H9 (cell line): ENCODE measurements at regions not wholly inside any gene's neighbourhood (a gene's known extent, or its start where the extent isn't known, plus 50 kb on each side); places are given as distances from the start of the nearest gene placed in this dataset.

ENCODE experiments used
- DNase-seq: peaks from one replicate; pipeline ENCODE4 v3.0.0-alpha.2; 2017
- H2AFZ ChIP-seq: one replicate; pipeline ENCODE4 v1.6.1; 2013; ENCODE audit warnings: mild to moderate bottlenecking, low read length, control low read depth, moderate library complexity
- H2AK5ac ChIP-seq: 2 replicates; pipeline ENCODE4 v1.6.1; 2013; ENCODE audit warnings: low read length, control low read depth, mixed read lengths; ENCODE audit not compliant: insufficient read length
- H2BK120ac ChIP-seq: one replicate; pipeline ENCODE4 v1.6.1; 2013; ENCODE audit warnings: low read depth, mild to moderate bottlenecking, low read length, control low read depth, inconsistent platforms; ENCODE audit not compliant: poor library complexity, severe bottlenecking
- H2BK12ac ChIP-seq: 2 replicates; pipeline ENCODE4 v1.6.1; 2013; ENCODE audit warnings: low read length, control low read depth, mixed read lengths, low read depth; ENCODE audit not compliant: insufficient read length
- H2BK15ac ChIP-seq: 2 replicates; pipeline ENCODE4 v1.6.1; 2013; ENCODE audit warnings: low read depth, low read length, control low read depth
- H2BK20ac ChIP-seq: one replicate; pipeline ENCODE4 v1.6.1; 2013; ENCODE audit warnings: low read depth, mild to moderate bottlenecking, low read length, control low read depth, inconsistent platforms; ENCODE audit not compliant: poor library complexity, severe bottlenecking
- H2BK5ac ChIP-seq: 2 replicates; pipeline ENCODE4 v1.6.1; 2013; ENCODE audit warnings: low read length, control low read depth, mixed read lengths; ENCODE audit not compliant: insufficient read length
- H3K14ac ChIP-seq: 2 replicates; pipeline ENCODE4 v1.6.1; 2013; ENCODE audit warnings: low read length, control low read depth; ENCODE audit not compliant: insufficient read depth
- H3K18ac ChIP-seq: 2 replicates; pipeline ENCODE4 v1.6.1; 2013; ENCODE audit warnings: low read depth, mild to moderate bottlenecking, mixed read lengths, low read length, control low read depth; ENCODE audit not compliant: insufficient read length
- H3K23ac ChIP-seq: 2 replicates; pipeline ENCODE4 v1.6.1; 2013; ENCODE audit warnings: low read length, control low read depth, mixed read lengths, low read depth; ENCODE audit not compliant: insufficient read length
- H3K23me2 ChIP-seq: 2 replicates; pipeline ENCODE4 v1.6.1; 2013; ENCODE audit warnings: low read depth, mild to moderate bottlenecking, mixed read lengths, low read length, control low read depth; ENCODE audit not compliant: insufficient read length, poor library complexity, severe bottlenecking
- H3K27ac ChIP-seq: 2 replicates; pipeline ENCODE4 v1.5.1; 2013; ENCODE audit warnings: low read length, control low read depth, mixed read lengths, low read depth; ENCODE audit not compliant: insufficient read length
- H3K27me3 ChIP-seq: 2 replicates; pipeline ENCODE4 v1.6.1; 2013; ENCODE audit warnings: low read length, control low read depth, inconsistent platforms; ENCODE audit not compliant: insufficient read depth
- H3K4ac ChIP-seq: 2 replicates; pipeline ENCODE4 v1.6.1; 2013; ENCODE audit warnings: low read depth, mild to moderate bottlenecking, control low read depth, inconsistent platforms, low read length, moderate library complexity
- H3K4me1 ChIP-seq: 2 replicates; pipeline ENCODE4 v1.6.1; 2013; ENCODE audit warnings: low read length, control low read depth, inconsistent platforms; ENCODE audit not compliant: insufficient read depth
- H3K4me2 ChIP-seq: 2 replicates; pipeline ENCODE4 v1.6.1; 2013; ENCODE audit warnings: low read length, control low read depth, mixed read lengths; ENCODE audit not compliant: insufficient read length, insufficient read depth
- H3K56ac ChIP-seq: 2 replicates; pipeline ENCODE4 v1.6.1; 2013; ENCODE audit warnings: low read depth, mild to moderate bottlenecking, mixed read lengths, low read length, control low read depth; ENCODE audit not compliant: insufficient read length
- H3K79me1 ChIP-seq: 2 replicates; pipeline ENCODE4 v1.6.1; 2013; ENCODE audit warnings: low read depth, mild to moderate bottlenecking, moderate library complexity, low read length, control low read depth, inconsistent platforms; ENCODE audit not compliant: insufficient read depth, poor library complexity, severe bottlenecking
- H3K79me2 ChIP-seq: 2 replicates; pipeline ENCODE4 v1.6.1; 2013; ENCODE audit warnings: low read length, control low read depth, inconsistent platforms; ENCODE audit not compliant: insufficient read depth
- H3K9ac ChIP-seq: 2 replicates; pipeline ENCODE4 v1.6.1; 2013; ENCODE audit warnings: low read length, control low read depth, mixed read lengths; ENCODE audit not compliant: insufficient read length; ENCODE audit errors: extremely low read depth
- H3K9me3 ChIP-seq: one replicate; pipeline ENCODE4 v1.6.1; 2013; ENCODE audit warnings: low read depth, low read length, inconsistent platforms; ENCODE audit not compliant: control insufficient read depth
- H3T11ph ChIP-seq: one replicate; pipeline ENCODE4 v1.6.1; 2013; ENCODE audit warnings: mild to moderate bottlenecking, low read length, control low read depth, inconsistent platforms
- H4K20me1 ChIP-seq: one replicate; pipeline ENCODE4 v1.6.1; 2013; ENCODE audit not compliant: control insufficient read depth, insufficient read length, insufficient read depth
- H4K5ac ChIP-seq: 2 replicates; pipeline ENCODE4 v1.6.1; 2013; ENCODE audit warnings: low read depth, mild to moderate bottlenecking, mixed read lengths, low read length, control low read depth; ENCODE audit not compliant: insufficient read length
- H4K8ac ChIP-seq: replicated peaks from 2 replicates; pipeline ENCODE4 v1.6.1; 2013; ENCODE audit warnings: low read length, control low read depth, mixed read lengths, low read depth; ENCODE audit not compliant: insufficient read length
- H4K91ac ChIP-seq: 2 replicates; pipeline ENCODE4 v1.6.1; 2013; ENCODE audit warnings: low read depth, mild to moderate bottlenecking, moderate library complexity, mixed read lengths, low read length, control low read depth; ENCODE audit not compliant: insufficient read length
- H3K27ac Mint-ChIP-seq, 3 experiments: 2 replicates in 2 of 3; 3 replicates in 1 of 3; pipeline ENCODE4 v1.8.0; 2020 to 2021; ENCODE audit warnings: mixed read lengths in 3 of 3, mild to moderate bottlenecking in 1 of 3, moderate library complexity in 1 of 3
- H3K27me3 Mint-ChIP-seq: 2 replicates; pipeline ENCODE4 v1.8.0; 2021; ENCODE audit warnings: low read depth, mild to moderate bottlenecking, moderate library complexity, mixed read lengths
- H3K36me3 Mint-ChIP-seq, 3 experiments: 2 replicates in 2 of 3; 3 replicates in 1 of 3; pipeline ENCODE4 v1.8.0; 2020 to 2021; ENCODE audit warnings: low read depth in 3 of 3, mixed read lengths in 3 of 3; ENCODE audit not compliant: insufficient read depth in 1 of 3
- H3K4me1 Mint-ChIP-seq, 2 experiments: 2 replicates each; pipeline ENCODE4 v1.8.0; 2020; ENCODE audit warnings: mixed read lengths in 2 of 2
- H3K4me3 Mint-ChIP-seq, 2 experiments: 2 replicates in 1 of 2; 3 replicates in 1 of 2; pipeline ENCODE4 v1.8.0; 2020 to 2021; ENCODE audit warnings: mild to moderate bottlenecking in 2 of 2, mixed read lengths in 2 of 2, moderate library complexity in 1 of 2
- H3K9me3 Mint-ChIP-seq, 2 experiments: 2 replicates in 1 of 2; 3 replicates in 1 of 2; pipeline ENCODE4 v1.8.0; 2020; ENCODE audit warnings: mild to moderate bottlenecking in 2 of 2, mixed read lengths in 2 of 2, moderate library complexity in 1 of 2
- WGBS: extraction: QIAGEN DNeasy Blood & Tissue Kit; methylation state at CpG from one replicate; pipeline ENCODE4 v1.1.7; 2013; ENCODE audit warnings: missing lambda C conversion rate, low lambda C conversion rate, mixed read lengths; ENCODE audit not compliant: insufficient read length; ENCODE audit errors: extremely low coverage; 5-methylcytosine and 5-hydroxymethylcytosine counted together
- TF ChIP-seq, protein P1 (sequence below): fragments of 200-600 bp; sonication (generic); conservative IDR thresholded peaks from 3 replicates; pipeline ENCODE4 v1.8.0; 2021; ENCODE audit warnings: antibody characterized with exemption, mild to moderate bottlenecking

DNA sequence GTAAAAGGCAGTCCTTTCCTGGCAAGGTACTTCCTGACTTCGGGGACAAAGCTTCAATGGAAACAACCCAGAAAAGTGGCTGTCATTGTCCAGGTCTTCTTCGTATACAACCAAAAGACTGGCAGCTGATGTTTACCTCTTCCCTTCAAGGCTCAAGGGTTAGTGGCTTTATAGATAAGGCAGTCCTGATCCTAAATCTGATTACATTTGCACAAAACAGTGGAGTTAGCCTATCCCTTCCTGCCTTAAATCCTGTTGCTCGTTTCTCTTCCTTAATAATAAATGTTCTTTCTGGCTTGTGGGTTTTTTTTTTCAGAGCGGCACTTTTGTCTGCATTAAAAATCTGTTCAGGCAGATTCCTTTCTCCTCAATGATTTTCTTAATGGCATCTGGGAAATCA lies 169.3 kb upstream of the KCTD3 start:
- H2AFZ ChIP-seq: no peak overlapping the region
- no peak overlapping the region for H2BK20ac ChIP-seq
- H3K9me3 ChIP-seq: no peaks in the 10 kb centered on the region
- H3K23me2 ChIP-seq: no peaks in the 10 kb centered on the region
- no peak overlapping the region for H3T11ph ChIP-seq
- Mint-ChIP-seq H3K9me3 (peaks cover 0 to 4% of the 10 kb centered on the region in 2 experiments; a peak in 3 of 5 replicates), H3K27me3 (peaks cover 3% of the 10 kb centered on the region; the same call in 1 of the 2 replicates), H3K4me1 (peaks cover 0 to 5% of the 10 kb centered on the region in 2 experiments; a peak in 1 of 4 replicates), H3K36me3 (peaks cover 0 to 5% (median 0%) of the 10 kb centered on the region in 3 experiments; a peak in 1 of 7 replicates), H3K4me3 (no peak overlapping the region), H3K27ac (no peak overlapping the region)
- H3K18ac ChIP-seq: no peak overlapping the region
- no CpG with 5 or more reads among the region's 4 CpGs for WGBS
- H2BK15ac ChIP-seq: no peak overlapping the region
- no peak overlapping the region for H3K4me2 ChIP-seq
- no peaks in the 10 kb centered on the region for H3K4me1 ChIP-seq
- H2AK5ac ChIP-seq: no peak overlapping the region
- no peak overlapping the region for H4K5ac ChIP-seq
- H3K79me2 ChIP-seq: no peaks in the 10 kb centered on the region
- H3K23ac ChIP-seq: no peak overlapping the region
- no peaks in the 10 kb centered on the region; the same call in 1 of the 2 replicates for H3K27me3 ChIP-seq
- H3K14ac ChIP-seq: no peak overlapping the region
- no peak overlapping the region for H4K8ac ChIP-seq
- H2BK120ac ChIP-seq: no peak overlapping the region
- DNase-seq: no peak
- no peak overlapping the region for H3K9ac ChIP-seq
- no peak overlapping the region for H4K91ac ChIP-seq
- H3K4ac ChIP-seq: no peak overlapping the region
- H2BK12ac ChIP-seq: no peak overlapping the region
- no peak overlapping the region for H3K27ac ChIP-seq
- no peak overlapping the region for H2BK5ac ChIP-seq
- TF ChIP-seq, protein P1, sequence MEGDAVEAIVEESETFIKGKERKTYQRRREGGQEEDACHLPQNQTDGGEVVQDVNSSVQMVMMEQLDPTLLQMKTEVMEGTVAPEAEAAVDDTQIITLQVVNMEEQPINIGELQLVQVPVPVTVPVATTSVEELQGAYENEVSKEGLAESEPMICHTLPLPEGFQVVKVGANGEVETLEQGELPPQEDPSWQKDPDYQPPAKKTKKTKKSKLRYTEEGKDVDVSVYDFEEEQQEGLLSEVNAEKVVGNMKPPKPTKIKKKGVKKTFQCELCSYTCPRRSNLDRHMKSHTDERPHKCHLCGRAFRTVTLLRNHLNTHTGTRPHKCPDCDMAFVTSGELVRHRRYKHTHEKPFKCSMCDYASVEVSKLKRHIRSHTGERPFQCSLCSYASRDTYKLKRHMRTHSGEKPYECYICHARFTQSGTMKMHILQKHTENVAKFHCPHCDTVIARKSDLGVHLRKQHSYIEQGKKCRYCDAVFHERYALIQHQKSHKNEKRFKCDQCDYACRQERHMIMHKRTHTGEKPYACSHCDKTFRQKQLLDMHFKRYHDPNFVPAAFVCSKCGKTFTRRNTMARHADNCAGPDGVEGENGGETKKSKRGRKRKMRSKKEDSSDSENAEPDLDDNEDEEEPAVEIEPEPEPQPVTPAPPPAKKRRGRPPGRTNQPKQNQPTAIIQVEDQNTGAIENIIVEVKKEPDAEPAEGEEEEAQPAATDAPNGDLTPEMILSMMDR: no peak
- H3K79me1 ChIP-seq: no peaks in the 10 kb centered on the region
- no peak overlapping the region for H3K56ac ChIP-seq
- H4K20me1 ChIP-seq: no peaks in the 10 kb centered on the region
